Peyer's patch (tissue), 4 donors: ENCODE measurements at regions not wholly inside any gene's neighbourhood (a gene's known extent, or its start where the extent isn't known, plus 50 kb on each side); places are given as distances from the start of the nearest gene placed in this dataset.

Source experiments
- CTCF ChIP-seq, 6 experiments: fragments of 450-650 bp in 4 of 6; fragments of 200-600 bp in 2 of 6; sonication (generic) in 1 of 6; IDR thresholded peaks; one replicate each; pipeline ENCODE4 v1.5.1; 2017 to 2019; ENCODE audit warnings: antibody characterized with exemption in 6 of 6, mild to moderate bottlenecking in 3 of 6, moderate library complexity in 1 of 6
- POLR2A ChIP-seq, 2 donors: fragments of 450-650 bp; IDR thresholded peaks; one replicate each; pipeline ENCODE4 v1.5.1; 2017; ENCODE audit warnings: antibody characterized with exemption in 2 of 2, mild to moderate bottlenecking in 2 of 2, moderate library complexity in 2 of 2

- no peak for TF ChIP-seq CTCF (IDR thresholded peaks at IDR 0.05)
- TF ChIP-seq POLR2A (IDR thresholded peaks at IDR 0.05): no peak
Observed at GRCh38 chr6:81857812-81858211, 105.3 kb upstream of the TENT5A start.
